Peyer's patch (tissue), 4 donors: ENCODE measurements at regions not wholly inside any gene's neighbourhood (a gene's known extent, or its start where the extent isn't known, plus 50 kb on each side); places are given as distances from the start of the nearest gene placed in this dataset.

Source experiments
- CTCF ChIP-seq, 6 experiments: fragments of 450-650 bp in 4 of 6; fragments of 200-600 bp in 2 of 6; sonication (generic) in 1 of 6; IDR thresholded peaks; one replicate each; pipeline ENCODE4 v1.5.1; 2017 to 2019; ENCODE audit warnings: antibody characterized with exemption in 6 of 6, mild to moderate bottlenecking in 3 of 6, moderate library complexity in 1 of 6
- POLR2A ChIP-seq, 2 donors: fragments of 450-650 bp; IDR thresholded peaks; one replicate each; pipeline ENCODE4 v1.5.1; 2017; ENCODE audit warnings: antibody characterized with exemption in 2 of 2, mild to moderate bottlenecking in 2 of 2, moderate library complexity in 2 of 2

- TF ChIP-seq CTCF (IDR thresholded peaks at IDR 0.05) = no peak
- TF ChIP-seq POLR2A (IDR thresholded peaks at IDR 0.05) = no peak
These were observed 465.5 kb upstream of the TMPRSS15 start for GRCh38 chr21:18869104-18869503.
